BJ (cell line): ENCODE measurements at regions not wholly inside any gene's neighbourhood (a gene's known extent, or its start where the extent isn't known, plus 50 kb on each side); places are given as distances from the start of the nearest gene placed in this dataset.

Source experiments
- CTCF ChIA-PET: fragments of 350-600 bp; formaldehyde crosslinking; extraction: SDS; loops from one replicate; lab custom pipeline; 2021; ENCODE audit warnings: antibody characterized with exemption, inconsistent platforms; lab: Yijun Ruan, JAX
- POLR2A ChIA-PET: fragments of 300-600 bp; sonication (Branson Sonifier 250); formaldehyde crosslinking; extraction: SDS; loops from one replicate; lab custom pipeline; 2021; ENCODE audit warnings: antibody characterized with exemption; lab: Charles Lee
- DNase-seq: peaks from one replicate; pipeline ENCODE4 v3.0.0-alpha.2; 2011; ENCODE audit warnings: low read depth
- H3K27me3 ChIP-seq: 2 replicates; pipeline ENCODE4 v1.6.0; 2011; ENCODE audit warnings: low read length; ENCODE audit not compliant: control insufficient read depth, insufficient read depth
- H3K36me3 ChIP-seq: 2 replicates; pipeline ENCODE4 v1.5.1; 2011; ENCODE audit warnings: low read length; ENCODE audit not compliant: control insufficient read depth, insufficient read depth
- H3K4me3 ChIP-seq: 2 replicates; pipeline ENCODE4 v1.5.1; 2011; ENCODE audit warnings: low read depth, mild to moderate bottlenecking, control low read depth, low read length
- CTCF ChIP-seq: IDR thresholded peaks from 2 replicates; pipeline ENCODE4 v1.5.1; 2011; ENCODE audit warnings: low read depth, mild to moderate bottlenecking, control low read depth, inconsistent platforms, low read length, moderate library complexity; ENCODE audit not compliant: insufficient read depth

GRCh38 chr21:20270365-20271055, 727.7 kb upstream of the NCAM2 start:
- POLR2A ChIA-PET, result no interaction called here
- no peak for TF ChIP-seq CTCF
- no peaks in the 10 kb centered on the region for H3K27me3 ChIP-seq
- no peak for DNase-seq
- no peaks in the 10 kb centered on the region for H3K36me3 ChIP-seq
- CTCF ChIA-PET, result no interaction called here
- no peak overlapping the region for H3K4me3 ChIP-seq

GRCh38 chr21:20272791-20273362, 725.3 kb upstream of the NCAM2 start:
- Histone ChIP-seq H3K36me3 (no peaks in the 10 kb centered on the region), H3K4me3 (no peak overlapping the region), H3K27me3 (no peaks in the 10 kb centered on the region)
- no peak for TF ChIP-seq CTCF
- ChIA-PET POLR2A (no interaction called here), CTCF (no interaction called here)
- no peak for DNase-seq

- CTCF ChIA-PET, result no interaction called here
- no peaks in the 10 kb centered on the region for H3K36me3 ChIP-seq
- H3K27me3 ChIP-seq, result no peaks in the 10 kb centered on the region
- DNase-seq, result no peak
- TF ChIP-seq CTCF, result no peak
- POLR2A ChIA-PET, result no interaction called here
- no peak overlapping the region for H3K4me3 ChIP-seq
These were observed 721.8 kb upstream of the NCAM2 start for GRCh38 chr21:20276377-20276776.

GRCh38 chr21:20276954-20277353, 721.3 kb upstream of the NCAM2 start:
- TF ChIP-seq CTCF, result no peak
- no peak for DNase-seq
- POLR2A ChIA-PET, result no interaction called here
- H3K36me3 ChIP-seq, result no peaks in the 10 kb centered on the region
- H3K27me3 ChIP-seq, result no peaks in the 10 kb centered on the region
- CTCF ChIA-PET, result no interaction called here
- no peak overlapping the region for H3K4me3 ChIP-seq

- no peak for DNase-seq
- Histone ChIP-seq H3K36me3 (no peaks in the 10 kb centered on the region), H3K27me3 (no peaks in the 10 kb centered on the region), H3K4me3 (no peak overlapping the region)
- ChIA-PET CTCF (no interaction called here), POLR2A (no interaction called here)
- TF ChIP-seq CTCF, result no peak
These were observed 714.4 kb upstream of the NCAM2 start for GRCh38 chr21:20283836-20284235.
